ENCODE measurements at regions not wholly inside any gene's neighbourhood (a gene's known extent, or its start where the extent isn't known, plus 50 kb on each side); places are given as distances from the start of the nearest gene placed in this dataset.

DNA sequence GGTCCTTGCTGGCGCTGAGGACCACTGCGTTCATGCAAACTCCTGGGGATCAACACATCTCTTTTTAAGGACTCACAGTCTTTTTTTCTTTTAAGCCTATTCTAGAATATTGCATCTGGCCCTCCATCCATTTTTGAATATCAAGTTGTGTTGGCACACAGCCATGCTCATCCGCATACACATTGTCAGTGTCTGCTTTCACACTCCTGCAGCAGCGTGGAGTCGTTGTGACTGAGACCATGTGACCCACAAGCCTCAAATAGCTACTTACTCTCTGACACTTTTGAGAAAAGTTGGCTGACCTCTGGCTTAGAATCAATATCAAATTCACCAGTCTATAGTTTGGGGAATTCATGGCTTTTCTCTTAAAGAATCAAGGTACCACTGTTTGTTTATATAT lies 191.8 kb upstream of the S100G start:
- 55 to 62% (median 58%) methylated on average over 5 of the region's 5 CpGs for WGBS, 4 donors
- Histone ChIP-seq H3K4me3 (no peak overlapping the region), H3K4me1 (no peaks in the 10 kb centered on the region), H3K36me3 (no peaks in the 10 kb centered on the region), H3K27me3 (peaks cover 0 to 7% (median 0%) of the 10 kb centered on the region in 9 donors), H3K27ac (no peak overlapping the region), H3K9me3 (no peaks in the 10 kb centered on the region)
- DNase-seq (no peak), ATAC-seq (no peak)
- no peak for TF ChIP-seq POLR2A (IDR thresholded peaks at IDR 0.05)
- TF ChIP-seq, protein P1, sequence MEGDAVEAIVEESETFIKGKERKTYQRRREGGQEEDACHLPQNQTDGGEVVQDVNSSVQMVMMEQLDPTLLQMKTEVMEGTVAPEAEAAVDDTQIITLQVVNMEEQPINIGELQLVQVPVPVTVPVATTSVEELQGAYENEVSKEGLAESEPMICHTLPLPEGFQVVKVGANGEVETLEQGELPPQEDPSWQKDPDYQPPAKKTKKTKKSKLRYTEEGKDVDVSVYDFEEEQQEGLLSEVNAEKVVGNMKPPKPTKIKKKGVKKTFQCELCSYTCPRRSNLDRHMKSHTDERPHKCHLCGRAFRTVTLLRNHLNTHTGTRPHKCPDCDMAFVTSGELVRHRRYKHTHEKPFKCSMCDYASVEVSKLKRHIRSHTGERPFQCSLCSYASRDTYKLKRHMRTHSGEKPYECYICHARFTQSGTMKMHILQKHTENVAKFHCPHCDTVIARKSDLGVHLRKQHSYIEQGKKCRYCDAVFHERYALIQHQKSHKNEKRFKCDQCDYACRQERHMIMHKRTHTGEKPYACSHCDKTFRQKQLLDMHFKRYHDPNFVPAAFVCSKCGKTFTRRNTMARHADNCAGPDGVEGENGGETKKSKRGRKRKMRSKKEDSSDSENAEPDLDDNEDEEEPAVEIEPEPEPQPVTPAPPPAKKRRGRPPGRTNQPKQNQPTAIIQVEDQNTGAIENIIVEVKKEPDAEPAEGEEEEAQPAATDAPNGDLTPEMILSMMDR (IDR thresholded peaks at IDR 0.05), result no peak
- intact Hi-C loops (cut with DNase I), result no loop called here

DNA sequence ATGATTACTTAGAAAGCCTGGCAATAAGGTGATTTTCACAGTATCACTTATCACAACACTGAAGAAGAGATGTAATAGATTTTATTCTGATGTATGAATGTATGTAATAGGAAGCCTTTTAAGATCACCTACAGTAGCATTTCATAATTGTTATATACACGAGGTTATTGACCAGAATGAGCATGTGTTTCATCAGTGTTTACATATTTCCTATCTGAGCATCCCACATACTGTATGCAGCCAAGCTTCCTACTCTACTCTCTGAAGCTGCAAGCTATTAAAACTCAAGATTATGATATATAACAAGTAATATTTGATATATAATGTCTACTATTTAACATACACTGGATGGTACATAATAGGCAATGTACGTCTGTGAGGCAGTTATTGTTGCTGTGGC lies 190.9 kb upstream of the S100G start:
- intact Hi-C loops (cut with DNase I), result no loop called here
- no peaks in the 10 kb centered on the region for H3K36me3 ChIP-seq

DNA sequence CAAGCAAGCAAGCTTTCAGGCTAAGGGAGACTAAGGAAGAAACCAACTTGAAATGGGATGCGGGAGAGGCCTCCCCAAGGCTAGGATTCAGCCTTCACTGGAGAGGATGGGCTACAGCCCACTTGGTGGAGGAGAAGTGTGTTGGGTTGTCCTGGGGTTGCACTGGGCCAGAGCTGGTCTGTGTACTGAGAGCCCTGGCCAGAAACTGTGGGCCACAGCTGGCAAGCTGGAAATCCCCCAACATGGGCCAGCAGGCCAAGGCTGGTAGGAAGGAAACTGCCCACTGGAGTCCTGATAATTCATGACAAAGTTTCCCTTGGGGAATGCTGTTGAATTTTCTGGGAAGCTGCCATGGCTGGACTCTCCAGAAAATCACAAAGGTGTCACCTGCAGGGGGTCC lies 188.0 kb upstream of the S100G start:
- Histone ChIP-seq H3K27ac (no peak overlapping the region), H3K4me1 (no peaks in the 10 kb centered on the region), H3K27me3 (peaks cover 0 to 15% (median 0%) of the 10 kb centered on the region in 9 donors), H3K36me3 (no peaks in the 10 kb centered on the region), H3K9me3 (no peaks in the 10 kb centered on the region), H3K4me3 (no peak overlapping the region)
- TF ChIP-seq, protein P1 (IDR thresholded peaks at IDR 0.05), result no peak
- TF ChIP-seq POLR2A (IDR thresholded peaks at IDR 0.05), result no peak
- intact Hi-C loops (cut with DNase I), result no loop called here
- ATAC-seq (no peak), DNase-seq (no peak)
- WGBS, 4 donors, result 86 to 100% (median 96%) methylated on average over 1 of the region's 1 CpG

More for the DNA sequence above, 190.9 kb upstream of the S100G start:
- ATAC-seq, result no peak
- Histone ChIP-seq H3K9me3 (no peaks in the 10 kb centered on the region), H3K4me3 (no peak overlapping the region), H3K27ac (no peak overlapping the region), H3K27me3 (peaks cover 0 to 7% (median 0%) of the 10 kb centered on the region in 9 donors), H3K4me1 (no peaks in the 10 kb centered on the region)
- TF ChIP-seq POLR2A (IDR thresholded peaks at IDR 0.05), result no peak
- TF ChIP-seq, protein P1 (IDR thresholded peaks at IDR 0.05), result no peak
- WGBS, 4 donors, result 53 to 76% (median 58%) methylated on average over 2 of the region's 2 CpGs
- no peak for DNase-seq

DNA sequence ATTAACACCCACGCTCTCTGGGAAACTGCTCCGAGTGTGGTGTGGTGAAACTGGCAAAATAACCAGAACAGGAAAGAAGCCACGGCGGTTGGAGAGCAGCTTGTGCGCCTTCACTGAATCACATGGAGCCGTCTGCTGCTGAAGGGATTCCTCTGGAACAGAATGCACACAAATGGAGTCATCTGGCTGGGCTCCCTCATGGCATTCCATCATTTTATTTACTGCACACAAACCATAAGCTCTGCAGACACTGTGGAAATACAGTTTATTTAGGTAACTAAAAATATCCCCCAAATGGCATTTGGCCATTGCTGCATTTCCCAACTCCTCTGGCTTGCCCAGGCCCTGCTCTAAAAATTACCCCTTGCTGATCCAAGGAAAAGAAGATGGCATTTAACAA lies 187.0 kb upstream of the S100G start:
- no peak overlapping the region for H3K4me3 ChIP-seq
- DNase-seq, result no peak
- TF ChIP-seq, protein P1 (IDR thresholded peaks at IDR 0.05), result no peak
- TF ChIP-seq POLR2A (IDR thresholded peaks at IDR 0.05), result no peak
- intact Hi-C loops (cut with DNase I), result no loop called here
- H3K9me3 ChIP-seq, result no peaks in the 10 kb centered on the region
- WGBS, 4 donors, result 55 to 66% (median 62%) methylated on average over 6 of the region's 6 CpGs
- no peaks in the 10 kb centered on the region for H3K36me3 ChIP-seq
- peak in 1 of 4 donors; percentile 43 for ATAC-seq
- H3K27ac ChIP-seq, result no peak overlapping the region
- peaks cover 0 to 15% (median 0%) of the 10 kb centered on the region in 9 donors for H3K27me3 ChIP-seq
- H3K4me1 ChIP-seq, result no peaks in the 10 kb centered on the region

Measured in heart left ventricle (tissue), 16 donors.